MCF 10A (cell line): ENCODE measurements at regions not wholly inside any gene's neighbourhood (a gene's known extent, or its start where the extent isn't known, plus 50 kb on each side); places are given as distances from the start of the nearest gene placed in this dataset.

ENCODE experiments used
- BruUV-seq: library from RNA; stranded (reverse); fragments of 400-500 nt; replicated peaks from 2 replicates; lab custom pipeline; 2021; lab: Mats Ljungman, UMichigan
- CTCF ChIA-PET: fragments of 300-600 bp; sonication (Branson Sonifier 250); formaldehyde crosslinking; extraction: SDS; loops from one replicate; lab custom pipeline; 2021; ENCODE audit warnings: antibody characterized with exemption, inconsistent platforms; lab: Yijun Ruan, JAX
- POLR2A ChIA-PET: fragments of 300-600, 350-650 bp; sonication (Branson Sonifier 250); formaldehyde crosslinking; extraction: SDS; loops from one replicate; lab custom pipeline; 2020; ENCODE audit warnings: antibody characterized with exemption, inconsistent platforms; lab: Yijun Ruan, JAX
- DNase-seq: peaks from one replicate; pipeline ENCODE4 v3.0.0-alpha.2; 2018; ENCODE audit not compliant: unreplicated experiment
- H3K27ac Mint-ChIP-seq: one replicate; pipeline ENCODE4 v1.8.0; 2022; ENCODE audit warnings: mild to moderate bottlenecking, low read depth, mixed read lengths; ENCODE audit not compliant: unreplicated experiment
- H3K27me3 Mint-ChIP-seq: one replicate; pipeline ENCODE4 v1.8.0; 2022; ENCODE audit warnings: mixed read lengths; ENCODE audit not compliant: insufficient read depth, unreplicated experiment
- H3K36me3 Mint-ChIP-seq: one replicate; pipeline ENCODE4 v1.8.0; 2022; ENCODE audit warnings: mild to moderate bottlenecking, moderate library complexity, mixed read lengths; ENCODE audit not compliant: insufficient read depth, unreplicated experiment
- H3K4me1 Mint-ChIP-seq: one replicate; pipeline ENCODE4 v1.8.0; 2022; ENCODE audit warnings: mixed read lengths; ENCODE audit not compliant: insufficient read depth, unreplicated experiment
- H3K4me3 Mint-ChIP-seq: one replicate; pipeline ENCODE4 v1.8.0; 2022; ENCODE audit warnings: mild to moderate bottlenecking, moderate library complexity, mixed read lengths; ENCODE audit not compliant: unreplicated experiment
- H3K9me3 Mint-ChIP-seq: one replicate; pipeline ENCODE4 v1.8.0; 2022; ENCODE audit warnings: mixed read lengths; ENCODE audit not compliant: unreplicated experiment
- CTCF ChIP-seq: fragments of 200-600 bp; IDR thresholded peaks from one replicate; pipeline ENCODE4 v1.8.0; 2022; ENCODE audit warnings: antibody characterized with exemption, mild to moderate bottlenecking; ENCODE audit not compliant: unreplicated experiment
- intact Hi-C: fragments of 100-400 bp; cut with micrococcal nuclease; formaldehyde crosslinking; loops from 2 replicates; pipeline ENCODE4 v1.14.1; 2022

GRCh38 chr18:51519571-51519970, 322.1 kb upstream of the MEX3C start:
- ChIA-PET CTCF (interaction anchor here (1.1 kb wide), 1 partner anchor 241 kb away, joined by 3 read pairs; no protein-coding TSS in a partner anchor), POLR2A (interaction anchor here (0.7 kb wide), 1 partner anchor 12 kb away, joined by 3 read pairs; no protein-coding TSS in a partner anchor)
- intact Hi-C loops, result no loop called here
- Mint-ChIP-seq H3K36me3 (no peaks in the 10 kb centered on the region), H3K27ac (no peak overlapping the region), H3K4me3 (no peak overlapping the region), H3K4me1 (peaks cover 34% of the 10 kb centered on the region), H3K9me3 (no peaks in the 10 kb centered on the region), H3K27me3 (no peaks in the 10 kb centered on the region)
- BruUV-seq, result no TSS peak
- no peak for DNase-seq
- no peak for TF ChIP-seq CTCF

GRCh38 chr18:51520676-51521180, 323.2 kb upstream of the MEX3C start:
- ChIA-PET POLR2A (interaction anchor here (1.0 kb wide), 1 partner anchor 326 kb away, joined by 3 read pairs; no protein-coding TSS in a partner anchor), CTCF (no interaction called here)
- BruUV-seq, result no TSS peak
- Mint-ChIP-seq H3K36me3 (no peaks in the 10 kb centered on the region), H3K27me3 (no peaks in the 10 kb centered on the region), H3K4me3 (no peak overlapping the region), H3K4me1 (peaks cover 37% of the 10 kb centered on the region), H3K27ac (no peak overlapping the region), H3K9me3 (no peaks in the 10 kb centered on the region)
- intact Hi-C loops, result no loop called here
- no peak for DNase-seq
- TF ChIP-seq CTCF, result no peak

- Mint-ChIP-seq H3K27ac (no peak overlapping the region), H3K36me3 (no peaks in the 10 kb centered on the region), H3K4me3 (no peak overlapping the region), H3K4me1 (peaks cover 40% of the 10 kb centered on the region), H3K9me3 (no peaks in the 10 kb centered on the region), H3K27me3 (no peaks in the 10 kb centered on the region)
- POLR2A ChIA-PET, result no interaction called here
- no TSS peak for BruUV-seq
- intact Hi-C loops, result no loop called here
- DNase-seq, result no peak
- CTCF ChIA-PET, result interaction anchor here (0.7 kb wide), 1 partner anchor 189 kb away, joined by 3 read pairs; no protein-coding TSS in a partner anchor
- no peak for TF ChIP-seq CTCF
Observed at GRCh38 chr18:51522338-51522737, 324.9 kb upstream of the MEX3C start.

- CTCF ChIA-PET, result no interaction called here
- intact Hi-C loops, result no loop called here
- no peak overlapping the region for H3K4me3 Mint-ChIP-seq
- H3K36me3 Mint-ChIP-seq, result no peaks in the 10 kb centered on the region
- H3K27ac Mint-ChIP-seq, result no peak overlapping the region
- H3K9me3 Mint-ChIP-seq, result no peaks in the 10 kb centered on the region
- BruUV-seq, result no TSS peak
- TF ChIP-seq CTCF, result no peak
- peaks cover 40% of the 10 kb centered on the region for H3K4me1 Mint-ChIP-seq
- POLR2A ChIA-PET, result no interaction called here
- no peaks in the 10 kb centered on the region for H3K27me3 Mint-ChIP-seq
- DNase-seq, result no peak
Observed at GRCh38 chr18:51522821-51523220, 325.3 kb upstream of the MEX3C start.
